ENCODE measurements at regions not wholly inside any gene's neighbourhood (a gene's known extent, or its start where the extent isn't known, plus 50 kb on each side); places are given as distances from the start of the nearest gene placed in this dataset.

DNA sequence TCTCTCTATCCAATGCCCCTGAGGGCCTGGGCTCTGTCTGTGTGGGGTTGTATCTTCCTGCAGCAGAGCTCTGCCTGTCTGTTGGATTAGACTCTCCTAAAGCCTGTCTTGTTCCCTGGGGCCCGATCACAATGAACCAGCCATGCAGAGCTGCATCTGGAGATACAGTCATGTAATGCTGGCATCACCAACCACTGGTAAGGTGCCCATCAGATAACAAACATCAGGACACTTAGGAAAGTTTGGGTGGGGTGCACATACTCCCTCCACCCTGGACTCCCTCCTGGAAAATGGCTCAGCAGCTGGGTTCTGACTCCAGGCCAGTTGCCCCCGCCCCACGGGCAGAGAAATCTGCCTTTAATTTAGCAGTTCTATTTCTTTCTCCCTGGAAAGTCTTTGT, 61.3 kb upstream of the BRD7 start:
- Histone ChIP-seq H3K27ac (ENCODE audit: low read depth in 1 of 2, low read length in 2 of 2) (no peak overlapping the region), H3K27me3 (ENCODE audit: control insufficient read depth in 4 of 4, insufficient read depth in 4 of 4, low read length in 3 of 4) (no peaks in the 10 kb centered on the region), H3K9me3 (ENCODE audit: control insufficient read depth in 4 of 4, low read length in 3 of 4) (no peaks in the 10 kb centered on the region), H3K4me3 (ENCODE audit: low read depth in 1 of 3, low read length in 3 of 3) (no peak overlapping the region), H3K36me3 (ENCODE audit: control insufficient read depth in 4 of 4, insufficient read depth in 3 of 4, low read depth in 1 of 4, low read length in 3 of 4) (no peaks in the 10 kb centered on the region), H3K4me1 (ENCODE audit: control insufficient read depth in 4 of 4, insufficient read depth in 4 of 4, low read length in 3 of 4) (no peaks in the 10 kb centered on the region), H3K9ac (ENCODE audit: low read depth in 1 of 2, low read length in 2 of 2) (no peak overlapping the region)
- 92% methylated on average over 3 of the region's 3 CpGs for WGBS
- no peak for TF ChIP-seq FOXA2 (IDR thresholded peaks at IDR 0.05)
- TF ChIP-seq ZBTB33 (IDR thresholded peaks at IDR 0.05) = no peak
- no peak for TF ChIP-seq GABPA (IDR thresholded peaks at IDR 0.05 in 1 of 2, conservative IDR thresholded peaks at IDR 0.05 in 1 of 2)
- no peak for TF ChIP-seq HNF4A (conservative IDR thresholded peaks at IDR 0.05)
- TF ChIP-seq SP1 (IDR thresholded peaks at IDR 0.05) = no peak
- no peak for TF ChIP-seq CTCF (IDR thresholded peaks at IDR 0.05; ENCODE audit: low read depth, low read length, missing input control)
- TF ChIP-seq EGR1 (IDR thresholded peaks at IDR 0.05; ENCODE audit: low read depth in 2 of 2) = no peak
- TF ChIP-seq HNF4G (IDR thresholded peaks at IDR 0.05) = no peak
- no peak for TF ChIP-seq JUND (IDR thresholded peaks at IDR 0.05)
- TF ChIP-seq, protein P1, sequence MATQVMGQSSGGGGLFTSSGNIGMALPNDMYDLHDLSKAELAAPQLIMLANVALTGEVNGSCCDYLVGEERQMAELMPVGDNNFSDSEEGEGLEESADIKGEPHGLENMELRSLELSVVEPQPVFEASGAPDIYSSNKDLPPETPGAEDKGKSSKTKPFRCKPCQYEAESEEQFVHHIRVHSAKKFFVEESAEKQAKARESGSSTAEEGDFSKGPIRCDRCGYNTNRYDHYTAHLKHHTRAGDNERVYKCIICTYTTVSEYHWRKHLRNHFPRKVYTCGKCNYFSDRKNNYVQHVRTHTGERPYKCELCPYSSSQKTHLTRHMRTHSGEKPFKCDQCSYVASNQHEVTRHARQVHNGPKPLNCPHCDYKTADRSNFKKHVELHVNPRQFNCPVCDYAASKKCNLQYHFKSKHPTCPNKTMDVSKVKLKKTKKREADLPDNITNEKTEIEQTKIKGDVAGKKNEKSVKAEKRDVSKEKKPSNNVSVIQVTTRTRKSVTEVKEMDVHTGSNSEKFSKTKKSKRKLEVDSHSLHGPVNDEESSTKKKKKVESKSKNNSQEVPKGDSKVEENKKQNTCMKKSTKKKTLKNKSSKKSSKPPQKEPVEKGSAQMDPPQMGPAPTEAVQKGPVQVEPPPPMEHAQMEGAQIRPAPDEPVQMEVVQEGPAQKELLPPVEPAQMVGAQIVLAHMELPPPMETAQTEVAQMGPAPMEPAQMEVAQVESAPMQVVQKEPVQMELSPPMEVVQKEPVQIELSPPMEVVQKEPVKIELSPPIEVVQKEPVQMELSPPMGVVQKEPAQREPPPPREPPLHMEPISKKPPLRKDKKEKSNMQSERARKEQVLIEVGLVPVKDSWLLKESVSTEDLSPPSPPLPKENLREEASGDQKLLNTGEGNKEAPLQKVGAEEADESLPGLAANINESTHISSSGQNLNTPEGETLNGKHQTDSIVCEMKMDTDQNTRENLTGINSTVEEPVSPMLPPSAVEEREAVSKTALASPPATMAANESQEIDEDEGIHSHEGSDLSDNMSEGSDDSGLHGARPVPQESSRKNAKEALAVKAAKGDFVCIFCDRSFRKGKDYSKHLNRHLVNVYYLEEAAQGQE (IDR thresholded peaks at IDR 0.05) = no peak
- TF ChIP-seq RAD21 (IDR thresholded peaks at IDR 0.05) = no peak
- TF ChIP-seq, protein P2, sequence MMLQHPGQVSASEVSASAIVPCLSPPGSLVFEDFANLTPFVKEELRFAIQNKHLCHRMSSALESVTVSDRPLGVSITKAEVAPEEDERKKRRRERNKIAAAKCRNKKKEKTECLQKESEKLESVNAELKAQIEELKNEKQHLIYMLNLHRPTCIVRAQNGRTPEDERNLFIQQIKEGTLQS (IDR thresholded peaks at IDR 0.05) = no peak
- TF ChIP-seq, protein P3, sequence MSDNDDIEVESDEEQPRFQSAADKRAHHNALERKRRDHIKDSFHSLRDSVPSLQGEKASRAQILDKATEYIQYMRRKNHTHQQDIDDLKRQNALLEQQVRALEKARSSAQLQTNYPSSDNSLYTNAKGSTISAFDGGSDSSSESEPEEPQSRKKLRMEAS (IDR thresholded peaks at IDR 0.05) = no peak
- no peak for DNase-seq (ENCODE audit: low spot score)

DNA sequence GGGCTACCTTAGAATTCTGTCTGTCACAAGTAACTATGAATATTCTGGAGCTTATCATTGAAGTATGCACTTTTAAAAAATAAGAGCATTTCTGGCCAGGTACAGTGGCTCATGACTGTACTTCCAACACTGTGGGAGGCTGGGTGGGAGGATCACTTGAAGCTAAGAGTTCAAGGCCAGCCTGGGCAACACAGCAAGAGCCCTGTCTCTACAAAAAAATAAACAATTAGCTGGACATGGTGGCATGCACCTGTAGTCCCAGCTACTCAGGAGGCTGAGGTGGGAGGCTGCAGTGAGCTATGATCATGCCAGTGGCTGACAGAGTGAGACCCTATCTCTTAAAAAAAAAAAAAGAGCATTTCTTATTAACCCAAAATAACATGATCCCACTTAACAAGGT, 60.0 kb upstream of the BRD7 start:
- TF ChIP-seq HNF4G (IDR thresholded peaks at IDR 0.05) (no peak), YY1 (IDR thresholded peaks at IDR 0.05) (no peak), HNF4A (conservative IDR thresholded peaks at IDR 0.05) (no peak), TAF1 (conservative IDR thresholded peaks at IDR 0.05) (no peak), GABPA (IDR thresholded peaks at IDR 0.05 in 1 of 2, conservative IDR thresholded peaks at IDR 0.05 in 1 of 2) (no peak), SP1 (IDR thresholded peaks at IDR 0.05) (no peak), NR2F2 (IDR thresholded peaks at IDR 0.05) (no peak), RAD21 (IDR thresholded peaks at IDR 0.05) (no peak)
- TF ChIP-seq, protein P2 (IDR thresholded peaks at IDR 0.05) = no peak
- no peak for DNase-seq (ENCODE audit: low spot score)
- H3K36me3 ChIP-seq (ENCODE audit: control insufficient read depth in 4 of 4, insufficient read depth in 3 of 4, low read depth in 1 of 4, low read length in 3 of 4) = no peaks in the 10 kb centered on the region
- H3K27me3 ChIP-seq (ENCODE audit: control insufficient read depth in 4 of 4, insufficient read depth in 4 of 4, low read length in 3 of 4) = no peaks in the 10 kb centered on the region
- H3K4me1 ChIP-seq (ENCODE audit: control insufficient read depth in 4 of 4, insufficient read depth in 4 of 4, low read length in 3 of 4) = no peaks in the 10 kb centered on the region
- H3K27ac ChIP-seq (ENCODE audit: low read depth in 1 of 2, low read length in 2 of 2) = no peak overlapping the region
- H3K9me3 ChIP-seq (ENCODE audit: control insufficient read depth in 4 of 4, low read length in 3 of 4) = no peaks in the 10 kb centered on the region
- H3K9ac ChIP-seq (ENCODE audit: low read depth in 1 of 2, low read length in 2 of 2) = no peak overlapping the region
- H3K4me3 ChIP-seq (ENCODE audit: low read depth in 1 of 3, low read length in 3 of 3) = no peak overlapping the region
